Aorta (tissue), 5 donors: ENCODE measurements at regions not wholly inside any gene's neighbourhood (a gene's known extent, or its start where the extent isn't known, plus 50 kb on each side); places are given as distances from the start of the nearest gene placed in this dataset.
A peak's percentile ranks its signal among the peaks of the same experiment; 100 is the strongest.

Experiments used
- ATAC-seq: fragments of 200-7000 bp; cut with Tn5 transposase; one replicate; pipeline ENCODE4 v1.9.1; 2022; ENCODE audit warnings: moderate library complexity; ENCODE audit not compliant: low FRiP score
- DNase-seq, 2 donors: peaks; one replicate each; pipeline ENCODE4 v3.0.0-alpha.2; 2020
- H3K27ac ChIP-seq, 2 donors: one replicate each; pipeline ENCODE4 v1.5.1; 2013; ENCODE audit warnings: low read length in 2 of 2, mild to moderate bottlenecking in 2 of 2, moderate library complexity in 2 of 2, control low read depth in 1 of 2, inconsistent platforms in 1 of 2, low read depth in 1 of 2
- H3K27me3 ChIP-seq, 2 donors: one replicate each; pipeline ENCODE4 v1.6.1; 2013; ENCODE audit warnings: control low read depth in 1 of 2, low read length in 1 of 2, mild to moderate bottlenecking in 1 of 2, moderate library complexity in 1 of 2; ENCODE audit not compliant: insufficient read depth in 2 of 2, control insufficient read depth in 1 of 2
- H3K36me3 ChIP-seq, 2 donors: one replicate each; pipeline ENCODE4 v1.6.1; 2013; ENCODE audit warnings: control low read depth in 1 of 2, low read length in 1 of 2, mild to moderate bottlenecking in 1 of 2; ENCODE audit not compliant: insufficient read depth in 2 of 2, control insufficient read depth in 1 of 2
- H3K4me1 ChIP-seq, 2 donors: one replicate each; pipeline ENCODE4 v1.6.1; 2013; ENCODE audit warnings: low read length in 2 of 2, control low read depth in 1 of 2, mild to moderate bottlenecking in 1 of 2, moderate library complexity in 1 of 2; ENCODE audit not compliant: insufficient read depth in 2 of 2, control insufficient read depth in 1 of 2
- H3K4me3 ChIP-seq, 2 donors: one replicate each; pipeline ENCODE4 v1.5.1; 2013; ENCODE audit warnings: low read length in 2 of 2, control low read depth in 1 of 2, mild to moderate bottlenecking in 1 of 2
- H3K9me3 ChIP-seq: one replicate; pipeline ENCODE4 v1.6.1; 2013; ENCODE audit warnings: mild to moderate bottlenecking, low read length; ENCODE audit not compliant: control insufficient read depth
- WGBS, 2 donors: extraction: QIAGEN DNeasy Blood & Tissue Kit; methylation state at CpG; one replicate each; pipeline ENCODE4 v1.1.7; 2013; 5-methylcytosine and 5-hydroxymethylcytosine counted together
- intact Hi-C, 2 donors: fragments of 100-400 bp; cut with DNase I; formaldehyde crosslinking; loops; one replicate each; pipeline versions ENCODE4 v1.14.2 to v1.15.0; 2022
- donor health status: healthy with polysubstance abuse.
- donor health status: Bipolar disorder and iron deficiency.
- donor health status: DM: no; HTN: no; CAD: no.
- donor health status: DM: no; HTN: no; CAD: no.
- donor health status: DM: yes; HTN: yes; CAD: no.

DNA sequence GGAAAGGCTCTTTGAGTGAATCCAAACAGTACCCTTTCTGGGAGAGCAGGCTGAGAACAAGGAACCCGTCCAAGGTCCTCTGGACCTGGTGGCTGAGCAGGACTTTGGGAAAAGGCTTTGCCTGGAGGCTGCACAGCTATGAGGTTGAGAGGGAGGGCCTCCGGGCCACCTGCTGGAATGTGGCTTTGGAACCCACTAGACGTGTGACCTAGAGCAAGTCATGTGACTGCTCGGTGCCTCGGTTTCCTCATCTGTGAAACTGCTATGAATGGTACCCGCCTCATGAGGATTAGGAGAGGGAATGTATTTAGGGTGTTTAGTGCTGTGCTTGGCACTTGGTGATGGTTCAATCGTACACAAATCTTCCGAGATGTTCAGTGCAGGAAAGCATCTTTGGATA, 50.4 kb downstream of the HAPSTR1 start:
- no peaks in the 10 kb centered on the region for H3K36me3 ChIP-seq
- H3K9me3 ChIP-seq, result no peaks in the 10 kb centered on the region
- H3K4me1 ChIP-seq, result no peaks in the 10 kb centered on the region
- ATAC-seq (no peak), DNase-seq (peak in 1 of 2 donors; percentile 70)
- 93 to 95% methylated on average over 8 of the region's 8 CpGs for WGBS, 2 donors
- H3K27me3 ChIP-seq, result no peaks in the 10 kb centered on the region
- H3K4me3 ChIP-seq, result no peak overlapping the region
- H3K27ac ChIP-seq, result no peak overlapping the region
- intact Hi-C loops, result no loop called here

DNA sequence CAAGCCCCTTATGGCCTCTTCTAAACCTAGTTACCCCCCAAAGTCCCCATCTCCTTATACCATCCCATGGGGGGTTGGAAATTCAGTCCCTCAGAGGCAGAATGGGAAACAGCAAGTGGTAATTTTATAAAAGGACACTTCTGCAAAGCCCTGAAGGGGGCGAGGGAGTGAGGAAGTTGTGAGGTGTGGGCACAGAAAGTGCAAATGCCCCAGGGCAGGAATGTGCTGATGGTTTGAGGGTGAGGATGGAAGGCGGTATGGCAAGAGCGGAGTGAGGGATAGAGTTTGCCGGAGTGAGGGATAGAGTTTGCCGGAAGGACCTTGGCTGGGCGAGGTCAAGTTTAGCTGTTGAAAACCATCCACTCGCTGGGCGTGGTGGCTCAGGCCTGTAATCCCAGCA, 52.7 kb downstream of the HAPSTR1 start:
- no peaks in the 10 kb centered on the region for H3K27me3 ChIP-seq
- H3K27ac ChIP-seq, result no peak overlapping the region
- no peaks in the 10 kb centered on the region for H3K4me1 ChIP-seq
- WGBS, 2 donors, result 97% methylated on average over 8 of the region's 8 CpGs
- DNase-seq, result no peak
- intact Hi-C loops, result no loop called here
- H3K4me3 ChIP-seq, result no peak overlapping the region
- H3K9me3 ChIP-seq, result no peaks in the 10 kb centered on the region
- no peaks in the 10 kb centered on the region for H3K36me3 ChIP-seq
- ATAC-seq, result no peak

GRCh38 chr16:9148374-9149015, 57.1 kb downstream of the HAPSTR1 start:
- intact Hi-C loops, result no loop called here
- Histone ChIP-seq H3K27ac (no peak overlapping the region), H3K27me3 (no peaks in the 10 kb centered on the region), H3K4me1 (no peaks in the 10 kb centered on the region), H3K4me3 (no peak overlapping the region), H3K36me3 (no peaks in the 10 kb centered on the region), H3K9me3 (no peaks in the 10 kb centered on the region)
- ATAC-seq, result no peak
- 47 to 60% methylated on average over 9 of the region's 9 CpGs for WGBS, 2 donors
- no peak for DNase-seq

GRCh38 chr16:9151074-9151473, 59.6 kb downstream of the HAPSTR1 start:
- no peak overlapping the region for H3K4me3 ChIP-seq

DNA sequence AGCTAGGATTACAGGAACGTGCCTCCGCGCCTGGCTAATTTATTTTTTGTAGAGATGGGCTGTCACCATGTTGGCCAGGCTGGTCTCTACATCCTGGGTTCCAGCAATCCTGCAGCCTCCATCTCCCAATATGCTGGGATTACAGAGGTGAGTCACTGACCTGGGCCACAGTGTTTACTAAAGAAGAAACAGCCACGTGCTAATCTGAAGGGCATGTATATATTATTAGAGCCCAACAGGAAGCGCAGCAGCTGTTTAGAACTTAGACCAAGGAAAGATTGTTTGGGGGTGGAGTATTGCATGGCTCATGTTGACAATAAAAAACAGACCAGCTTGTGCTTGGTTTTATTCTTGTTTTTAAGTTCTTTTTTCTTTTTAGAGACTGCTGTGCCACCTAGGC, 60.2 kb downstream of the HAPSTR1 start:
- Histone ChIP-seq H3K36me3 (no peaks in the 10 kb centered on the region), H3K4me3 (no peak overlapping the region), H3K27me3 (no peaks in the 10 kb centered on the region), H3K4me1 (no peaks in the 10 kb centered on the region), H3K9me3 (no peaks in the 10 kb centered on the region), H3K27ac (no peak overlapping the region)
- ATAC-seq (no peak), DNase-seq (no peak)
- intact Hi-C loops, result loop anchor here in 1 of 2 donors (10.0 kb wide), 1 partner anchor 1033 kb away; the partner anchor contains the start of gene GRIN2A
- WGBS, 2 donors, result 74 to 79% methylated on average over 5 of the region's 5 CpGs

More at GRCh38 chr16:9151074-9151473, 59.6 kb downstream of the HAPSTR1 start:
- DNase-seq (no peak), ATAC-seq (no peak)
- Histone ChIP-seq H3K9me3 (no peaks in the 10 kb centered on the region), H3K4me1 (no peaks in the 10 kb centered on the region), H3K36me3 (no peaks in the 10 kb centered on the region), H3K27ac (no peak overlapping the region), H3K27me3 (no peaks in the 10 kb centered on the region)
- intact Hi-C loops, result loop anchor here in 1 of 2 donors (10.0 kb wide), 1 partner anchor 1034 kb away; the partner anchor contains the start of gene GRIN2A
- WGBS, 2 donors, result 68 to 82% methylated on average over 5 of the region's 5 CpGs

GRCh38 chr16:9152649-9153501, 61.4 kb downstream of the HAPSTR1 start:
- no peak overlapping the region for H3K27ac ChIP-seq
- no peaks in the 10 kb centered on the region for H3K27me3 ChIP-seq
- WGBS, 2 donors, result 89 to 92% methylated on average over 19 of the region's 19 CpGs
- ATAC-seq (no peak), DNase-seq (no peak)
- intact Hi-C loops, result loop anchor here in 1 of 2 donors (10.0 kb wide), 1 partner anchor 1032 kb away; the partner anchor contains the start of gene GRIN2A
- no peaks in the 10 kb centered on the region for H3K9me3 ChIP-seq
- H3K36me3 ChIP-seq, result no peaks in the 10 kb centered on the region
- no peaks in the 10 kb centered on the region for H3K4me1 ChIP-seq
- no peak overlapping the region for H3K4me3 ChIP-seq

GRCh38 chr16:9153502-9153864, 62.0 kb downstream of the HAPSTR1 start:
- DNase-seq (no peak), ATAC-seq (no peak)
- no peaks in the 10 kb centered on the region for H3K27me3 ChIP-seq
- H3K4me3 ChIP-seq, result no peak overlapping the region
- no peaks in the 10 kb centered on the region for H3K9me3 ChIP-seq
- intact Hi-C loops, result loop anchor here in 1 of 2 donors (10.0 kb wide), 1 partner anchor 1031 kb away; the partner anchor contains the start of gene GRIN2A
- H3K27ac ChIP-seq, result no peak overlapping the region
- no peaks in the 10 kb centered on the region for H3K36me3 ChIP-seq
- H3K4me1 ChIP-seq, result no peaks in the 10 kb centered on the region
- 73 to 86% methylated on average over 4 of the region's 4 CpGs for WGBS, 2 donors

DNA sequence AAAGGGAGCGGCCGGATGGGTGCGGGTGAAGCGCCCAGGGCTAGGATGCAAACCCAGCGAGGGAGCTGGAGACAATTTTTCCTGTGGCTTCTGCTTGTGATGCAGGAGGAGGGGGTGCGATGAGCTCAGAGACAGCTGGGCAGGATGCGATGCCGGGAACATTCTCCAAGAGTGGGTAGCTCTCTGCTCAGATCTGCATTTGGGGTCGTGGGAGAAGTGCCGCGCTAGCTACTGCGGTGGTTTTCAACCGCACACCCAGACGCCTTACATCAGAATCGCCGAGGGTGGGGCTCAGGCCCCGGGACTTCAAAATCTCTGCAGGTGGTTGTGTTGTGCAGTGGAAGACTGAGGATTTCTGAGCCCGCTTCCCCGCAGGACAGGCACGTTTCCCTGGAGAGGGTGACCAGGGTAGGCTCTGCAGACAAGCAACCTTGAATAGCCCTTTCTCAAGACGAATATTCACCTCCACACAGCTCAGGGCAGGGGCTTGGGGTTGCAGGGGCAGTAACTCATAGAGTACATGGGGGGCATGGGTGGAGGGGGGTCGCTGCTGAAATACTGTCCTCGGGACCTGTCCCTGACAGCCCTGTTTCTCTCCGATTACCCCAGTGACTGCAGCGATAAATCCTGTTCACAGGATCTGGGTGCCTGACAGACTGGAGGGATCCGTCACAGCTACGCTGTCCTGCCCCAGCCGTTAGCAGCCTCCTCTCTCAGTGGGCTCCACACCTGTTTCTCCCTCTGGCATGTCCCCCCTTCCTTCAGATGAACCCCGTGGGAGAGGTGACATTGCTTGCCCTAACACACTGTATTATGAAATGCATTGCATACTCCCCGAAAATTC, 63.3 kb downstream of the HAPSTR1 start:
- DNase-seq, result no peak
- Histone ChIP-seq H3K4me1 (no peaks in the 10 kb centered on the region), H3K4me3 (no peak overlapping the region), H3K27ac (no peak overlapping the region), H3K27me3 (no peaks in the 10 kb centered on the region), H3K9me3 (no peaks in the 10 kb centered on the region), H3K36me3 (no peaks in the 10 kb centered on the region)
- WGBS, 2 donors, result 45 to 52% methylated on average over 30 of the region's 30 CpGs
- intact Hi-C loops, result loop anchor here in 1 of 2 donors (10.0 kb wide), 1 partner anchor 1030 kb away; the partner anchor contains the start of gene GRIN2A
- no peak for ATAC-seq
